Activated CD4-positive, alpha-beta T cell treated with anti-CD3 and anti-CD28 coated beads, Interleukin-2, amount 10 ng/mL, durations not matched to agents 24 days and 14 days (primary cell): ENCODE measurements at regions not wholly inside any gene's neighbourhood (a gene's known extent, or its start where the extent isn't known, plus 50 kb on each side); places are given as distances from the start of the nearest gene placed in this dataset.
"Not testable (repeated sequence)": the region's sequence is repeated elsewhere in the genome, so short reads cannot be mapped to it uniquely, and the experiment has no call there.

ENCODE experiments used
- DNase-seq: peaks from one replicate; pipeline ENCODE4 v3.0.0; 2022
- H3K27ac Mint-ChIP-seq: one replicate; pipeline ENCODE4 v1.8.0; 2022; ENCODE audit warnings: mild to moderate bottlenecking, mixed read lengths
- H3K27me3 Mint-ChIP-seq: one replicate; pipeline ENCODE4 v1.8.0; 2022; ENCODE audit warnings: mixed read lengths
- H3K36me3 Mint-ChIP-seq: one replicate; pipeline ENCODE4 v1.8.0; 2022; ENCODE audit warnings: low read depth, mild to moderate bottlenecking, mixed read lengths
- H3K4me1 Mint-ChIP-seq: one replicate; pipeline ENCODE4 v1.8.0; 2021; ENCODE audit warnings: mixed read lengths
- H3K4me3 Mint-ChIP-seq: one replicate; pipeline ENCODE4 v1.8.0; 2022; ENCODE audit warnings: mild to moderate bottlenecking, moderate library complexity, mixed read lengths
- H3K9me3 Mint-ChIP-seq: one replicate; pipeline ENCODE4 v1.8.0; 2021; ENCODE audit warnings: mixed read lengths
- intact Hi-C: fragments of 100-400 bp; cut with micrococcal nuclease; formaldehyde crosslinking; loops from one replicate; pipeline ENCODE4 v1.15.1; 2023

DNA sequence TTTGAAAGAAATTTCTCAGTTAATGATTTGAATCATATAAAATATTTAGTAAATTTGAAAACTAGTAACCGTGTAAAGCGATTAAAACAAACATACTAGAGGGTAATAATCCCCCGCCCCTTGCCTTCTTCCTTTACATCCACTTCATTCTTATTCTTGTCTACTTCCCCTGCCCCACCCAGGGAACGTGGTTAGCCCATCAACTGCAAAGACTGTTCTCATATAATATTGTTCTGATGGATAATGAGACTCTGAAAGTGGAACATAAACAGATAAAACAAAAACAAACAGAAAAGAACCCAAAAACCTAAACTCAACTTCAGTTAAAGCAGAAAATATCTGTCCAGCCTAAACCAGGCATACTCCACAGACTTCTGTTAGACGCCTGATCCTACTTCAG, 108.1 kb upstream of the GTF2H2C_2 start:
- H3K27me3 Mint-ChIP-seq, H3K27ac Mint-ChIP-seq, intact Hi-C loops, H3K36me3 Mint-ChIP-seq, H3K4me3 Mint-ChIP-seq, H3K9me3 Mint-ChIP-seq, H3K4me1 Mint-ChIP-seq: not testable (repeated sequence)
- peak; percentile 51 for DNase-seq
